Fibroblast of lung (primary cell): ENCODE measurements at regions not wholly inside any gene's neighbourhood (a gene's known extent, or its start where the extent isn't known, plus 50 kb on each side); places are given as distances from the start of the nearest gene placed in this dataset.
A peak's percentile ranks its signal among the peaks of the same experiment; 100 is the strongest.

Source experiments
- DNase-seq, 2 donors: peaks; one replicate each; pipeline versions ENCODE4 v3.0.0 to v3.0.0-alpha.2; 2010; ENCODE audit warnings: low read depth in 2 of 2
- H2AFZ ChIP-seq: 2 replicates; pipeline ENCODE4 v1.5.1; 2012; ENCODE audit warnings: low read length, control low read depth, inconsistent platforms
- H3K27ac ChIP-seq: 2 replicates; pipeline ENCODE4 v1.5.1; 2011; ENCODE audit warnings: low read length, control low read depth; ENCODE audit not compliant: insufficient read depth
- H3K27me3 ChIP-seq: 2 replicates; pipeline ENCODE4 v1.5.1; 2011; ENCODE audit warnings: mild to moderate bottlenecking, low read length; ENCODE audit not compliant: control insufficient read depth, insufficient read depth
- H3K36me3 ChIP-seq: 2 replicates; pipeline ENCODE4 v1.5.1; 2011; ENCODE audit warnings: low read length; ENCODE audit not compliant: control insufficient read depth, insufficient read depth
- H3K4me1 ChIP-seq: 2 replicates; pipeline ENCODE4 v1.5.1; 2011; ENCODE audit warnings: low read length; ENCODE audit not compliant: control insufficient read depth, insufficient read depth; ENCODE audit errors: extremely low read depth
- H3K4me2 ChIP-seq: 2 replicates; pipeline ENCODE4 v1.5.1; 2011; ENCODE audit warnings: low read length, control low read depth; ENCODE audit not compliant: insufficient read depth; ENCODE audit errors: extremely low read depth
- H3K4me3 ChIP-seq, 4 experiments: fragments of 200-600 bp in 1 of 4; sonication (generic) in 1 of 4; replicated peaks in 1 of 4; 2 replicates each; pipeline ENCODE4 v1.5.1; 2011 to 2016; ENCODE audit warnings: low read length in 4 of 4, low read depth in 3 of 4, mild to moderate bottlenecking in 3 of 4, control low read depth in 2 of 4, inconsistent platforms in 1 of 4, mixed read lengths in 1 of 4; ENCODE audit not compliant: insufficient read depth in 1 of 4; ENCODE audit errors: control extremely low read depth in 1 of 4
- H3K79me2 ChIP-seq: 2 replicates; pipeline ENCODE4 v1.5.1; 2012; ENCODE audit warnings: mild to moderate bottlenecking, low read length, inconsistent platforms; ENCODE audit not compliant: control insufficient read depth, insufficient read depth
- H3K9ac ChIP-seq: 2 replicates; pipeline ENCODE4 v1.5.1; 2011; ENCODE audit warnings: mild to moderate bottlenecking, low read length, control low read depth; ENCODE audit not compliant: insufficient read depth
- H3K9me3 ChIP-seq: 2 replicates; pipeline ENCODE4 v1.5.1; 2012; ENCODE audit warnings: low read depth, low read length; ENCODE audit not compliant: control insufficient read depth, insufficient read depth
- H4K20me1 ChIP-seq: 2 replicates; pipeline ENCODE4 v1.5.1; 2011; ENCODE audit warnings: low read length; ENCODE audit not compliant: control insufficient read depth, insufficient read depth; ENCODE audit errors: extremely low read depth
- CTCF ChIP-seq, 2 donors: IDR thresholded peaks in 1 of 2; conservative IDR thresholded peaks in 1 of 2; 1 replicate in 1 of 2; 2 replicates in 1 of 2; pipeline ENCODE4 v1.5.1; 2011 to 2012; ENCODE audit warnings: low read length in 2 of 2, control low read depth in 1 of 2, inconsistent platforms in 1 of 2, low read depth in 1 of 2, mild to moderate bottlenecking in 1 of 2
- EZH2 ChIP-seq: IDR thresholded peaks from 2 replicates; pipeline ENCODE4 v1.5.1; 2012; ENCODE audit warnings: low read length, control low read depth, mild to moderate bottlenecking; ENCODE audit errors: missing control alignments

- Histone ChIP-seq H3K27me3 (no peaks in the 10 kb centered on the region), H3K79me2 (no peaks in the 10 kb centered on the region), H3K4me2 (no peak overlapping the region), H3K36me3 (no peaks in the 10 kb centered on the region), H3K4me1 (peaks cover 28% of the 10 kb centered on the region), H4K20me1 (no peaks in the 10 kb centered on the region), H3K9me3 (no peaks in the 10 kb centered on the region), H2AFZ (no peak overlapping the region), H3K27ac (peak overlapping the region; percentile 92), H3K9ac (no peak overlapping the region), H3K4me3 (no peak overlapping the region)
- no peak for DNase-seq
- TF ChIP-seq EZH2 (no peak), CTCF (conservative IDR thresholded peaks at IDR 0.05 in 1 of 2, IDR thresholded peaks at IDR 0.05 in 1 of 2; ENCODE audit: low read depth in 1 of 2, low read length in 2 of 2) (no peak)
These were observed 124.5 kb downstream of the SNX5 start for GRCh38 chr20:17844133-17844429.

GRCh38 chr20:17843246-17844132 lies 125.1 kb downstream of the SNX5 start:
- no peaks in the 10 kb centered on the region for H3K36me3 ChIP-seq
- H3K79me2 ChIP-seq: no peaks in the 10 kb centered on the region
- peak overlapping the region; percentile 78 for H3K4me2 ChIP-seq
- H3K4me3 ChIP-seq: no peak overlapping the region
- H3K9ac ChIP-seq: peak overlapping the region; percentile 33
- no peaks in the 10 kb centered on the region for H3K27me3 ChIP-seq
- peak; percentile 98 to 99 for DNase-seq
- H4K20me1 ChIP-seq: no peaks in the 10 kb centered on the region
- TF ChIP-seq CTCF (conservative IDR thresholded peaks at IDR 0.05 in 1 of 2, IDR thresholded peaks at IDR 0.05 in 1 of 2; ENCODE audit: low read depth in 1 of 2, low read length in 2 of 2): no peak
- TF ChIP-seq EZH2: no peak
- H2AFZ ChIP-seq: no peak overlapping the region
- peak overlapping the region; percentile 92 for H3K27ac ChIP-seq
- no peaks in the 10 kb centered on the region for H3K9me3 ChIP-seq
- H3K4me1 ChIP-seq: peaks cover 24% of the 10 kb centered on the region

GRCh38 chr20:17841751-17842215 lies 126.8 kb downstream of the SNX5 start:
- peak overlapping the region; percentile 92 for H3K27ac ChIP-seq
- H3K9me3 ChIP-seq: no peaks in the 10 kb centered on the region
- no peaks in the 10 kb centered on the region for H3K27me3 ChIP-seq
- TF ChIP-seq CTCF (conservative IDR thresholded peaks at IDR 0.05 in 1 of 2, IDR thresholded peaks at IDR 0.05 in 1 of 2; ENCODE audit: low read depth in 1 of 2, low read length in 2 of 2) (no peak), EZH2 (no peak)
- H3K4me2 ChIP-seq: peak overlapping the region; percentile 33
- H3K36me3 ChIP-seq: no peaks in the 10 kb centered on the region
- H3K4me1 ChIP-seq: peaks cover 25% of the 10 kb centered on the region
- peak overlapping the region; percentile 26 for H3K9ac ChIP-seq
- DNase-seq: peak; percentile 72 to 97
- no peaks in the 10 kb centered on the region for H4K20me1 ChIP-seq
- no peaks in the 10 kb centered on the region for H3K79me2 ChIP-seq
- H2AFZ ChIP-seq: no peak overlapping the region
- no peak overlapping the region for H3K4me3 ChIP-seq
